ENCODE measurements at regions not wholly inside any gene's neighbourhood (a gene's known extent, or its start where the extent isn't known, plus 50 kb on each side); places are given as distances from the start of the nearest gene placed in this dataset.

GRCh38 chr18:46387441-46388131 lies 269.4 kb downstream of the LOXHD1 start:
- peaks cover 14% of the 10 kb centered on the region for H3K4me1 ChIP-seq
- H3K27me3 ChIP-seq: no peaks in the 10 kb centered on the region
- no peaks in the 10 kb centered on the region for H3K36me3 ChIP-seq
- TF ChIP-seq POLR2AphosphoS5 (IDR thresholded peaks at IDR 0.05; ENCODE audit: insufficient read depth in 1 of 2, low read depth in 1 of 2) (no peak), POLR2A (IDR thresholded peaks at IDR 0.05) (no peak)
- no peak overlapping the region for H3K4me3 ChIP-seq
- no peaks in the 10 kb centered on the region for H3K9me3 ChIP-seq
- intact Hi-C loops (cut with DNase I): no loop called here
- no peak overlapping the region for H3K27ac ChIP-seq
- no peak for DNase-seq (ENCODE audit: extremely low spot score in 2 of 2)

GRCh38 chr18:46388286-46388685 lies 268.7 kb downstream of the LOXHD1 start:
- intact Hi-C loops (cut with DNase I): no loop called here
- H3K27me3 ChIP-seq: no peaks in the 10 kb centered on the region
- no peak overlapping the region for H3K27ac ChIP-seq
- H3K9me3 ChIP-seq: no peaks in the 10 kb centered on the region
- DNase-seq (ENCODE audit: extremely low spot score in 2 of 2): no peak
- TF ChIP-seq POLR2A (IDR thresholded peaks at IDR 0.05): no peak
- TF ChIP-seq POLR2AphosphoS5 (IDR thresholded peaks at IDR 0.05; ENCODE audit: insufficient read depth in 1 of 2, low read depth in 1 of 2): no peak
- TF ChIP-seq CTCF (IDR thresholded peaks at IDR 0.05): no peak
- no peaks in the 10 kb centered on the region for H3K36me3 ChIP-seq
- no peak overlapping the region for H3K4me3 ChIP-seq
- peaks cover 14% of the 10 kb centered on the region for H3K4me1 ChIP-seq

GRCh38 chr18:46392576-46392975 lies 264.4 kb downstream of the LOXHD1 start:
- no peak overlapping the region for H3K27ac ChIP-seq
- no peaks in the 10 kb centered on the region for H3K9me3 ChIP-seq
- peaks cover 3% of the 10 kb centered on the region for H3K4me1 ChIP-seq
- no peaks in the 10 kb centered on the region for H3K27me3 ChIP-seq
- no peak overlapping the region for H3K4me3 ChIP-seq
- no peak for DNase-seq (ENCODE audit: extremely low spot score in 2 of 2)
- no peaks in the 10 kb centered on the region for H3K36me3 ChIP-seq
- intact Hi-C loops (cut with DNase I): no loop called here
- TF ChIP-seq POLR2A (IDR thresholded peaks at IDR 0.05): no peak
- no peak for TF ChIP-seq CTCF (IDR thresholded peaks at IDR 0.05)
- TF ChIP-seq POLR2AphosphoS5 (IDR thresholded peaks at IDR 0.05; ENCODE audit: insufficient read depth in 1 of 2, low read depth in 1 of 2): no peak

- no peak for DNase-seq (ENCODE audit: extremely low spot score in 2 of 2)
- H3K4me3 ChIP-seq: no peak overlapping the region
- H3K4me1 ChIP-seq: no peaks in the 10 kb centered on the region
- no peaks in the 10 kb centered on the region for H3K36me3 ChIP-seq
- no peak for TF ChIP-seq POLR2A (IDR thresholded peaks at IDR 0.05)
- TF ChIP-seq POLR2AphosphoS5 (IDR thresholded peaks at IDR 0.05; ENCODE audit: insufficient read depth in 1 of 2, low read depth in 1 of 2): no peak
- no peak for TF ChIP-seq CTCF (IDR thresholded peaks at IDR 0.05)
- no peaks in the 10 kb centered on the region for H3K9me3 ChIP-seq
- intact Hi-C loops (cut with DNase I): no loop called here
- H3K27ac ChIP-seq: no peak overlapping the region
- H3K27me3 ChIP-seq: no peaks in the 10 kb centered on the region
Measured at GRCh38 chr18:46393230-46393629, 263.8 kb downstream of the LOXHD1 start.

- Histone ChIP-seq H3K27me3 (no peaks in the 10 kb centered on the region), H3K9me3 (no peaks in the 10 kb centered on the region), H3K4me3 (no peak overlapping the region), H3K27ac (no peak overlapping the region), H3K36me3 (no peaks in the 10 kb centered on the region), H3K4me1 (no peaks in the 10 kb centered on the region)
- no peak for DNase-seq (ENCODE audit: extremely low spot score in 2 of 2)
- TF ChIP-seq CTCF (IDR thresholded peaks at IDR 0.05): no peak
- no peak for TF ChIP-seq POLR2A (IDR thresholded peaks at IDR 0.05)
- TF ChIP-seq POLR2AphosphoS5 (IDR thresholded peaks at IDR 0.05; ENCODE audit: insufficient read depth in 1 of 2, low read depth in 1 of 2): no peak
- intact Hi-C loops (cut with DNase I): no loop called here
Measured at GRCh38 chr18:46393961-46394360, 263.1 kb downstream of the LOXHD1 start.

All from vagina (tissue), 2 donors.